ENCODE measurements at regions not wholly inside any gene's neighbourhood (a gene's known extent, or its start where the extent isn't known, plus 50 kb on each side); places are given as distances from the start of the nearest gene placed in this dataset.
"Not testable (repeated sequence)": the region's sequence is repeated elsewhere in the genome, so short reads cannot be mapped to it uniquely, and the experiment has no call there.

DNA sequence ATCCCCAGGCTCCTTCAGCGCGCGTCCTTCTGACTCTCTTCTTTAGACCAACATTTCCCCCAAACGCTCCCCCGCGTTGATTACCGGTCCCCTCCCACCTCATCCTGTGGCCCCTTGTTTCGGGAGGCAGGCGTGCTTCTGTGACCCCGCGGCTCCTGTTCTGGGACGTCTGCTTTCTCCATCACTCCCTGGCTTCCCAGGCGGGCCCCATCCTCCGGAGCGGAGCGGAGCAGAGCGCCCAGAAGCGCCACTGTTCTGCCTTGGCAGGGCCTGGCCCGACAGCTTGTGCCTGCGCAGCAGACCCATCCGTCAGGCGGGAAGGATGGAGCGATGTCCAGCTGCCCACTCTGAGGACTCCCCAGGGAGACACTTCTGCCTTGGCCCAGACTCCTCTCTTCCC, 1689.8 kb upstream of the DEFB115 start:
- H3K4me1 Mint-ChIP-seq (ENCODE audit: low read depth); DNase-seq (ENCODE audit: low spot score); H3K27me3 Mint-ChIP-seq (ENCODE audit: low read depth); H3K9me3 Mint-ChIP-seq; H3K4me3 Mint-ChIP-seq (ENCODE audit: low read depth); H3K36me3 Mint-ChIP-seq (ENCODE audit: low read depth); intact Hi-C loops (cut with micrococcal nuclease); H3K27ac Mint-ChIP-seq: not testable (repeated sequence)

DNA sequence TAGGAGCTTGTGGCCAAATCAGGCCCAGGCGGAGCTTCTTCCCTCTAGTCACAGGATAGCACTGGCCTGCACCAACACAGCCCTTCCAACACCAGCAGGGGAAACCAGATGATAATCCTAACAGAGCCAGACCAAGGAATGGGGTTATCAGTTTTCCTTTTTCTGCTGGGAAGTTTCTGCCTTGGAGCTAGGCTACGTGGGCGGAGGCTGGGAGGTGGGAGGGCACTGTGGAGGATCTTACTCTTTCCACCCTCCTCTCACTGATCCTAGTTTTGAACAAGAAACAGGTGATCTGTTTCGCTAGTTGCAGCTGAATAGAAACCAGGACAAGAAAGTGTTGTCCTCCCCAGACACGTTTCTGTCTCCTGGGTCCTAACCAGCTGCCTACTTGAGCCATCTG, 1687.3 kb upstream of the DEFB115 start:
- DNase-seq (ENCODE audit: low spot score); H3K4me1 Mint-ChIP-seq (ENCODE audit: low read depth); intact Hi-C loops (cut with micrococcal nuclease); H3K4me3 Mint-ChIP-seq (ENCODE audit: low read depth); H3K27me3 Mint-ChIP-seq (ENCODE audit: low read depth); H3K27ac Mint-ChIP-seq; H3K36me3 Mint-ChIP-seq (ENCODE audit: low read depth); H3K9me3 Mint-ChIP-seq: not testable (repeated sequence)

- intact Hi-C loops (cut with micrococcal nuclease); DNase-seq (ENCODE audit: low spot score); H3K27ac Mint-ChIP-seq; H3K36me3 Mint-ChIP-seq (ENCODE audit: low read depth); H3K27me3 Mint-ChIP-seq (ENCODE audit: low read depth); H3K4me1 Mint-ChIP-seq (ENCODE audit: low read depth); H3K4me3 Mint-ChIP-seq (ENCODE audit: low read depth); H3K9me3 Mint-ChIP-seq: not testable (repeated sequence)
These were observed 1667.9 kb upstream of the DEFB115 start for GRCh38 chr20:29589530-29589929.

DNA sequence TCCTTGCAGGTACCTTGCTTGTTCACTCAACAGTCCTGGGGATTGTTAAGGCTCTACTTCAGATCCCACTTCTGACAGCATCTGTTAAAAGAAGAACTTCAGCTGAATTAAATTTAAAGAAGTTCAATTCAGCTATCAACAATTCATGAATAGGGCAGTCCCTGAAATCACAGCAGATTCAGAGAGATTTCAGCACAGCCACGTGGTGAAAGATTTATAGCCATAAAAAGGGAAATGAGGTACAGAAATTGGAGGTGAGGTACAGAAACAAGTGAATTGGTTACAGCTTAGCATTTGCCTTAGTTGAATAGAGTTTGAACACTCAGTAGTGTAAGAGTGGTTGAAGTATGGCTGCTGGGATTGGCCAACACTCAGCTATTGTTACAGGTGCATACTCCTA, 1653.3 kb upstream of the DEFB115 start:
- H3K36me3 Mint-ChIP-seq (ENCODE audit: low read depth); H3K4me1 Mint-ChIP-seq (ENCODE audit: low read depth); H3K27ac Mint-ChIP-seq; H3K4me3 Mint-ChIP-seq (ENCODE audit: low read depth); DNase-seq (ENCODE audit: low spot score); intact Hi-C loops (cut with micrococcal nuclease); H3K9me3 Mint-ChIP-seq; H3K27me3 Mint-ChIP-seq (ENCODE audit: low read depth): not testable (repeated sequence)

- H3K4me1 Mint-ChIP-seq (ENCODE audit: low read depth); intact Hi-C loops (cut with micrococcal nuclease); DNase-seq (ENCODE audit: low spot score): not testable (repeated sequence)
These were observed 1651.3 kb upstream of the DEFB115 start for GRCh38 chr20:29606171-29606570.

GRCh38 chr20:29629395-29629794, 1628.1 kb upstream of the DEFB115 start:
- intact Hi-C loops (cut with micrococcal nuclease); H3K27ac Mint-ChIP-seq; H3K36me3 Mint-ChIP-seq (ENCODE audit: low read depth); H3K4me3 Mint-ChIP-seq (ENCODE audit: low read depth); H3K4me1 Mint-ChIP-seq (ENCODE audit: low read depth); DNase-seq (ENCODE audit: low spot score); H3K27me3 Mint-ChIP-seq (ENCODE audit: low read depth): not testable (repeated sequence)
- peaks cover 42% of the 10 kb centered on the region for H3K9me3 Mint-ChIP-seq

More at GRCh38 chr20:29606171-29606570, 1651.3 kb upstream of the DEFB115 start:
- H3K36me3 Mint-ChIP-seq (ENCODE audit: low read depth); H3K4me3 Mint-ChIP-seq (ENCODE audit: low read depth); H3K9me3 Mint-ChIP-seq; H3K27ac Mint-ChIP-seq; H3K27me3 Mint-ChIP-seq (ENCODE audit: low read depth): not testable (repeated sequence)
